Omental fat pad (tissue), 3 donors: ENCODE measurements at regions not wholly inside any gene's neighbourhood (a gene's known extent, or its start where the extent isn't known, plus 50 kb on each side); places are given as distances from the start of the nearest gene placed in this dataset.

Source experiments
- ATAC-seq: fragments of 150-250 bp; one replicate; pipeline ENCODE4 v1.9.1; 2016; ENCODE audit warnings: mild to moderate bottlenecking, moderate library complexity; ENCODE audit not compliant: low FRiP score
- DNase-seq: peaks from one replicate; pipeline ENCODE4 v3.0.0-alpha.2; 2019; ENCODE audit warnings: low spot score
- TF ChIP-seq, protein P1 (sequence below), 3 donors: fragments of 450-650 bp; IDR thresholded peaks; one replicate each; pipeline ENCODE4 v1.5.1; 2016 to 2017; ENCODE audit warnings: antibody characterized with exemption in 3 of 3, mild to moderate bottlenecking in 3 of 3, moderate library complexity in 2 of 3

- ATAC-seq (peak; percentile 40), DNase-seq (no peak)
- TF ChIP-seq, protein P1, sequence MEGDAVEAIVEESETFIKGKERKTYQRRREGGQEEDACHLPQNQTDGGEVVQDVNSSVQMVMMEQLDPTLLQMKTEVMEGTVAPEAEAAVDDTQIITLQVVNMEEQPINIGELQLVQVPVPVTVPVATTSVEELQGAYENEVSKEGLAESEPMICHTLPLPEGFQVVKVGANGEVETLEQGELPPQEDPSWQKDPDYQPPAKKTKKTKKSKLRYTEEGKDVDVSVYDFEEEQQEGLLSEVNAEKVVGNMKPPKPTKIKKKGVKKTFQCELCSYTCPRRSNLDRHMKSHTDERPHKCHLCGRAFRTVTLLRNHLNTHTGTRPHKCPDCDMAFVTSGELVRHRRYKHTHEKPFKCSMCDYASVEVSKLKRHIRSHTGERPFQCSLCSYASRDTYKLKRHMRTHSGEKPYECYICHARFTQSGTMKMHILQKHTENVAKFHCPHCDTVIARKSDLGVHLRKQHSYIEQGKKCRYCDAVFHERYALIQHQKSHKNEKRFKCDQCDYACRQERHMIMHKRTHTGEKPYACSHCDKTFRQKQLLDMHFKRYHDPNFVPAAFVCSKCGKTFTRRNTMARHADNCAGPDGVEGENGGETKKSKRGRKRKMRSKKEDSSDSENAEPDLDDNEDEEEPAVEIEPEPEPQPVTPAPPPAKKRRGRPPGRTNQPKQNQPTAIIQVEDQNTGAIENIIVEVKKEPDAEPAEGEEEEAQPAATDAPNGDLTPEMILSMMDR (IDR thresholded peaks at IDR 0.05): no peak
These were observed 257.1 kb upstream of the PITRM1 start for GRCh38 chr10:3429676-3430075.

DNA sequence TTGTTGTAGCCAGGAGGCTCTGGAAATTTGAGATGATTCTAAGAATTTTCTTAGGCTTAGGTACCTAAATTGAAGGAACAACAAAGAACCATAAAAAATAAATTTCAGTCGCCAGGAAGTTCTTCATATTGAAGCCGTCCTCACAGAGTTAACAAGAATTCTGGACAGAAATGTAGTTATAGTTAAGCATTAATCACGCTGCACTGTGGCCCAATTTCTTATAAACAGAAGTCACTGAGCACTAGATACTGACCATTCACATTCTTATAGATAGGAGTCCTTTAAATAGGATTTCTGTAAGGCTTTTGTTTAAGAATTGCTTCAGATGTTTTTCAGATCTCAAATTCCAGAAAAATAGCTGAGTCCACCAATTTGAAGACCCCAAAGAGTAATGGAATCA is 256.2 kb upstream of the PITRM1 start:
- ATAC-seq: no peak
- no peak for DNase-seq
- TF ChIP-seq, protein P1 (IDR thresholded peaks at IDR 0.05): no peak

DNA sequence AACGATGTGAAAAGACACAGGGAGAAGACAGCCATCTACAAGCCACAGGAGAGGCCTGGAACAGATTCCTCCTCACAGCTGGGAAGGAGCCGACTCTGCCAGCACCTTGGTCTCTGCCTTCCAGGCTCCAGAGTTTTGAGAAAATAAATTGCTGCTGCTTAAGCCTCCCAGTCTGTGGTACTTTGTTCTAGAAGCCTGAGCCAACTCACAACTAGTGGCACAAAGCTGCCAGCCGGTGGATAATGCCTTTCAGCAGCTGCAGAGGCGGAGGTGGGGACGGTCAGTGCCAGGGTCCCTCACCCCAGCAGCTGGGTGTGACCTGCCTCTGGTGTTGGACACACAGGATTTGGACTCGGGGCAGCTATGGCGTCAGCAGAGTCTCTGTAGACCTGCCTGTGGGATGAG is 255.4 kb upstream of the PITRM1 start:
- ATAC-seq (no peak), DNase-seq (no peak)
- TF ChIP-seq, protein P1 (IDR thresholded peaks at IDR 0.05): no peak

DNA sequence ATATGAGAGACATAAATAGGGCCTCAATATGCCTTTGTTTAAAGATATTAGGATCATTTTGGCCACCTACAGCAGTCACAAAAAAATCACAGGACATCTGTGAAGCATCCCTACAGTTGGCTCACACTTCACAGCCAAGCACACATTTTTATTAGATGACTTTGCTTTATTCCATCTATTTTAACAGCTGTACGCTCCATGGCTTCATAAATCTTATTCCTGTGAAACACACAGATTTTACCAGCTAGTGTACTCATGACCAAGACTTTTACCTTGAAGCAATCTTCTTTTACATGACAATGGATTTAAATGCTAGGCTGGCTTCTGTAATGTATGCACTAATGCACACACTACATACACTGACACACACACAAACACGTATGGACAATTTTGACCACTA is 254.8 kb upstream of the PITRM1 start:
- ATAC-seq (no peak), DNase-seq (no peak)
- TF ChIP-seq, protein P1 (IDR thresholded peaks at IDR 0.05): no peak

DNA sequence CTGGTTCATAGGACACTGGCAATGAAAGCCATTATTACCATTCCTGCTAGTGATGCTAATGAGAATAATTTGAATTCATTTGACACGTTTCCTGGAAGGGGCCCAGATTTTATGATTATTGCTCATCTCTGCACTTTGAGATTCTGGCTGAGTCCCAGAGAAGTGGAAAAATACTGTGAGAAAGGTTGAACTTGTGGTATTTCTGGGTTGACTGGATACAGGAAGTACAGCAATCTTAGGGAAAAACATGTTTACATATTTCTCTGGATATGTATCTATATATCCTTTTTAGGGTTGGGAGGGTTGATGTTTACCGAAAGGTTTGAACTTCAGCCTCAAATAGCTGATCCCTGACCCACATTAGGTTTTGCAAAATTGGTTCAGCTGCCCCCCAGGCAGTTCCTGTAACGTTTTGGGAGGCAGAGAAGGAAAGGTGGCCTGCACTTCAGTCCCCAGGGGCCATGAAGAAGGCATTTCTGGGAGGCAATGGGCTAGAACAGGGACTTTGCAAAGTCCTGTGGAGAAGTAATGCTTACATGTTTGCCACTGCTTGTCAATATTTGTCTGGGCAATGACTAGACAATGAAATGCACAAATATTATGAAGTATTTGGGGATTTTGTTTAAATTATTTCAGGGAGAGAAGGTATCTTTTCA is 253.7 kb upstream of the PITRM1 start:
- peak; percentile 66 for ATAC-seq

DNA sequence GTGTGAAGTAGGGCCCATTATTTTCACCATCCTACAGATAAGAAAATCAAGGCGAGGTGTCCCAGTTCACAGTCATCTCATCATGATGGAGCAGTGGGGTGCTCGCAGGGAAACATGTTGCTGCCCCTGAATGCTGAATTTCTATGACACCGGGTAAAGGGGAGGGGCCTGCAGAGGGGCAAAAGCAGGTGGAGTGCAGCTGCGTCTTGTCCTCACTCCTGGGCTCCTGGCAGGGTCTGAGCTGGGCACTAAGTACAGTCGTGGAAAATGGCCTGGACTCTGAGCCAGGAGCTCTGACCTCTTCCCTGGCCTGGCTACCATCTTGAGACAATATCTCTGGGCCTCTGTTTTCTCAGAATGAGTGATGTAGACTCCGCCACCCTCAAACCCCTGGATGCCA is 253.1 kb upstream of the PITRM1 start:
- ATAC-seq: no peak
- no peak for DNase-seq
- TF ChIP-seq, protein P1 (IDR thresholded peaks at IDR 0.05): no peak

More for the DNA sequence above, 253.7 kb upstream of the PITRM1 start:
- no peak for DNase-seq
- TF ChIP-seq, protein P1 (IDR thresholded peaks at IDR 0.05): no peak

DNA sequence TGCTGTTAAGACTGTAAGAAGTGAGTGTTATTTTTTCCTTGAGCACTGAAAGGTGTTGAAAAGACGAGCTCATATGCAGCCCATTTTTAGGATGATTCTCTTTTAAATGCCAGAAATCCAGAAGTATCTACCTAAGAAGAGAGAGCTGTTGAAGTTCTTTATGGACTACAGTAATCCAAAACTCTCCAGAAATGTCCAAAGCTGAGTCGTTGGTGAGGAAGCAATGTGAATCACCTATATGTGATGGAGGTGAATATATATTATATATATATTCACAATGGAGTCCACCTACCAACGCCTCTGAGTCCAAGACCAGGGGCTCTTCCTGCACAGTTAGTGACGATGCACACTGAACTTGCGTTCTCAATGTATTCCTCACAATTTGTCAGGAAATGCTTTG is 252.7 kb upstream of the PITRM1 start:
- TF ChIP-seq, protein P1 (IDR thresholded peaks at IDR 0.05): no peak
- ATAC-seq (no peak), DNase-seq (no peak)
